GM12878 (cell line): ENCODE measurements at regions not wholly inside any gene's neighbourhood (a gene's known extent, or its start where the extent isn't known, plus 50 kb on each side); places are given as distances from the start of the nearest gene placed in this dataset.

Source experiments
- ATAC-seq: fragments of 200-7000 bp; cut with Tn5 transposase; 3 replicates; pipeline ENCODE4 v1.9.1; 2020; ENCODE audit warnings: mild to moderate bottlenecking, moderate library complexity
- BruUV-seq: library from RNA; stranded (reverse); fragments of 400-500 nt; replicated peaks from 2 replicates; lab custom pipeline; 2021; lab: Mats Ljungman, UMichigan
- CTCF ChIA-PET: fragments of 300-600 bp; sonication (Branson Sonifier 250); formaldehyde crosslinking; extraction: SDS; loops from one replicate; lab custom pipeline; 2021; ENCODE audit warnings: inconsistent platforms; lab: Yijun Ruan, JAX
- POLR2A ChIA-PET: fragments of 350-600 bp; formaldehyde crosslinking; extraction: SDS; loops from one replicate; lab custom pipeline; 2021; ENCODE audit warnings: inconsistent platforms; lab: Charles Lee
- RAD21 ChIA-PET: fragments of 300-600 bp; sonication (Branson Sonifier 250); formaldehyde crosslinking; loops from one replicate; lab custom pipeline; 2023; ENCODE audit warnings: antibody characterized with exemption; ENCODE audit not compliant: unreplicated experiment; lab: Charles Lee
- SMC1A ChIA-PET: fragments of 300-600 bp; sonication (Branson Sonifier 250); formaldehyde crosslinking; loops from one replicate; lab custom pipeline; 2023; ENCODE audit not compliant: unreplicated experiment, uncharacterized antibody; lab: Charles Lee
- DNase-seq: peaks from one replicate; pipeline ENCODE4 v3.0.0-alpha.2; 2011; ENCODE audit warnings: low read depth, low spot score
- FAIRE-seq: peaks from 3 replicates; lab custom pipeline; 2011; peaks lifted over from hg19 to GRCh38; lab: Jason Lieb, UNC
- H2AFZ ChIP-seq: 2 replicates; pipeline ENCODE4 v1.6.0; 2011; ENCODE audit warnings: low read depth, low read length, control low read depth; ENCODE audit not compliant: control insufficient read depth
- H3K27ac ChIP-seq: 2 replicates; pipeline ENCODE4 v1.5.1; 2011; ENCODE audit warnings: control low read depth; ENCODE audit not compliant: control insufficient read depth, insufficient read depth
- H3K27me3 ChIP-seq, 2 experiments: replicated peaks in 1 of 2; 2 replicates each; pipeline versions ENCODE4 v1.6.0 to v1.6.1; 2011; ENCODE audit warnings: low read length in 1 of 2; ENCODE audit not compliant: control insufficient read depth in 2 of 2, insufficient read depth in 2 of 2
- H3K36me3 ChIP-seq, 2 experiments: 2 replicates each; pipeline ENCODE4 v1.5.1; 2011; ENCODE audit warnings: low read length in 1 of 2; ENCODE audit not compliant: control insufficient read depth in 2 of 2, insufficient read depth in 2 of 2
- H3K4me1 ChIP-seq: 2 replicates; pipeline ENCODE4 v1.6.1; 2011; ENCODE audit warnings: mild to moderate bottlenecking, low read length, moderate library complexity, mixed read lengths; ENCODE audit not compliant: control insufficient read depth, insufficient read depth
- H3K4me2 ChIP-seq: 2 replicates; pipeline ENCODE4 v1.6.0; 2011; ENCODE audit warnings: control low read depth; ENCODE audit not compliant: control insufficient read depth, insufficient read depth
- H3K4me3 ChIP-seq: fragments of 200-600 bp; sonication (generic); 2 replicates; pipeline ENCODE4 v1.5.1; 2016
- H3K79me2 ChIP-seq: 2 replicates; pipeline ENCODE4 v1.6.0; 2011; ENCODE audit warnings: low read length; ENCODE audit not compliant: control insufficient read depth, insufficient read depth
- H3K9ac ChIP-seq: 2 replicates; pipeline ENCODE4 v1.8.0; 2011; ENCODE audit warnings: low read length, control low read depth, mixed read lengths; ENCODE audit not compliant: control insufficient read depth, insufficient read depth
- H3K9me3 ChIP-seq: replicated peaks from 3 replicates; pipeline ENCODE4 v1.5.1; 2011; ENCODE audit warnings: mild to moderate bottlenecking, low read length; ENCODE audit not compliant: control insufficient read depth, insufficient read depth
- H4K20me1 ChIP-seq: 2 replicates; pipeline ENCODE4 v1.6.0; 2011; ENCODE audit not compliant: control insufficient read depth, insufficient read depth
- ATF3 ChIP-seq: IDR thresholded peaks from 2 replicates; pipeline ENCODE4 v1.6.1; 2011; ENCODE audit warnings: low read depth, mild to moderate bottlenecking, low read length, moderate library complexity, borderline replicate concordance; ENCODE audit errors: extremely low read depth
- NKRF ChIP-seq: fragments of 450-650 bp; conservative IDR thresholded peaks from 2 replicates; pipeline ENCODE4 v1.6.1; 2017; ENCODE audit warnings: mild to moderate bottlenecking, moderate library complexity
- RUNX3 ChIP-seq: IDR thresholded peaks from 2 replicates; pipeline ENCODE4 v1.6.1; 2012; ENCODE audit warnings: low read length, inconsistent platforms
- WGBS: methylation state at CpG from one replicate; pipeline ENCODE4 v1.1.6; 2016; ENCODE audit warnings: low lambda C conversion rate; ENCODE audit not compliant: insufficient replicate concordance, insufficient coverage; ENCODE audit errors: missing lambda C conversion rate; 5-methylcytosine and 5-hydroxymethylcytosine counted together
- in situ Hi-C: fragments of 300-500 bp; cut with MboI; formaldehyde crosslinking; loops from 9 replicates; pipeline ENCODE4 v1.14.3; 2018; ENCODE audit warnings: mixed read lengths
- intact Hi-C: fragments of 100-400 bp; cut with micrococcal nuclease; formaldehyde crosslinking; loops from one replicate; pipeline ENCODE4 v1.14.2; 2022; ENCODE audit not compliant: unreplicated experiment
- TF ChIP-seq, protein P1 (sequence below): fragments of 450-650 bp; IDR thresholded peaks from 2 replicates; pipeline ENCODE4 v1.6.1; 2017; ENCODE audit warnings: mild to moderate bottlenecking, moderate library complexity

- in situ Hi-C loops: no loop called here
- DNase-seq: no peak
- H3K27ac ChIP-seq: no peak overlapping the region
- no peaks in the 10 kb centered on the region for H4K20me1 ChIP-seq
- POLR2A ChIA-PET: interaction anchor here (0.9 to 2.4 kb wide), 4 partner anchors 40 to 50 kb away, joined by 3 to 8 read pairs (median 4); no protein-coding TSS in a partner anchor
- RAD21 ChIA-PET: interaction anchor here (1.0 to 13.5 kb wide), 5 partner anchors 16 to 68 kb away, joined by 3 to 353 read pairs (median 19); no protein-coding TSS in a partner anchor
- H3K27me3 ChIP-seq: no peaks in the 10 kb centered on the region
- H3K9me3 ChIP-seq: no peaks in the 10 kb centered on the region
- no peak overlapping the region for H3K9ac ChIP-seq
- TF ChIP-seq NKRF (no peak), RUNX3 (peak; percentile 62), ATF3 (no peak)
- TF ChIP-seq, protein P1, sequence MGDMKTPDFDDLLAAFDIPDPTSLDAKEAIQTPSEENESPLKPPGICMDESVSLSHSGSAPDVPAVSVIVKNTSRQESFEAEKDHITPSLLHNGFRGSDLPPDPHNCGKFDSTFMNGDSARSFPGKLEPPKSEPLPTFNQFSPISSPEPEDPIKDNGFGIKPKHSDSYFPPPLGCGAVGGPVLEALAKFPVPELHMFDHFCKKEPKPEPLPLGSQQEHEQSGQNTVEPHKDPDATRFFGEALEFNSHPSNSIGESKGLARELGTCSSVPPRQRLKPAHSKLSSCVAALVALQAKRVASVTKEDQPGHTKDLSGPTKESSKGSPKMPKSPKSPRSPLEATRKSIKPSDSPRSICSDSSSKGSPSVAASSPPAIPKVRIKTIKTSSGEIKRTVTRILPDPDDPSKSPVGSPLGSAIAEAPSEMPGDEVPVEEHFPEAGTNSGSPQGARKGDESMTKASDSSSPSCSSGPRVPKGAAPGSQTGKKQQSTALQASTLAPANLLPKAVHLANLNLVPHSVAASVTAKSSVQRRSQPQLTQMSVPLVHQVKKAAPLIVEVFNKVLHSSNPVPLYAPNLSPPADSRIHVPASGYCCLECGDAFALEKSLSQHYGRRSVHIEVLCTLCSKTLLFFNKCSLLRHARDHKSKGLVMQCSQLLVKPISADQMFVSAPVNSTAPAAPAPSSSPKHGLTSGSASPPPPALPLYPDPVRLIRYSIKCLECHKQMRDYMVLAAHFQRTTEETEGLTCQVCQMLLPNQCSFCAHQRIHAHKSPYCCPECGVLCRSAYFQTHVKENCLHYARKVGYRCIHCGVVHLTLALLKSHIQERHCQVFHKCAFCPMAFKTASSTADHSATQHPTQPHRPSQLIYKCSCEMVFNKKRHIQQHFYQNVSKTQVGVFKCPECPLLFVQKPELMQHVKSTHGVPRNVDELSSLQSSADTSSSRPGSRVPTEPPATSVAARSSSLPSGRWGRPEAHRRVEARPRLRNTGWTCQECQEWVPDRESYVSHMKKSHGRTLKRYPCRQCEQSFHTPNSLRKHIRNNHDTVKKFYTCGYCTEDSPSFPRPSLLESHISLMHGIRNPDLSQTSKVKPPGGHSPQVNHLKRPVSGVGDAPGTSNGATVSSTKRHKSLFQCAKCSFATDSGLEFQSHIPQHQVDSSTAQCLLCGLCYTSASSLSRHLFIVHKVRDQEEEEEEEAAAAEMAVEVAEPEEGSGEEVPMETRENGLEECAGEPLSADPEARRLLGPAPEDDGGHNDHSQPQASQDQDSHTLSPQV: no peak
- TF ChIP-seq, all 136 proteins: peak for 1
- no TSS peak for BruUV-seq
- WGBS: 55% methylated on average over 11 of the region's 11 CpGs
- no peaks in the 10 kb centered on the region; a peak in 2 of 4 replicates for H3K36me3 ChIP-seq
- intact Hi-C loops: no loop called here
- no peak overlapping the region for H3K4me2 ChIP-seq
- no peak for ATAC-seq
- H2AFZ ChIP-seq: no peak overlapping the region
- ChIA-PET CTCF (interaction anchor here (1.0 to 1.4 kb wide), 4 partner anchors 10 to 47 kb away, joined by 3 to 4 read pairs (median 4); no protein-coding TSS in a partner anchor), SMC1A (interaction anchor here (1.0 to 11.1 kb wide), 8 partner anchors 11 to 69 kb away, joined by 3 to 335 read pairs (median 4); no protein-coding TSS in a partner anchor)
- H3K4me3 ChIP-seq: no peak overlapping the region
- FAIRE-seq: no peak
- peaks cover 29% of the 10 kb centered on the region for H3K4me1 ChIP-seq
- no peaks in the 10 kb centered on the region for H3K79me2 ChIP-seq
Measured at GRCh38 chr17:72470121-72470705, 349.4 kb downstream of the SOX9 start.
